ENCODE measurements at regions not wholly inside any gene's neighbourhood (a gene's known extent, or its start where the extent isn't known, plus 50 kb on each side); places are given as distances from the start of the nearest gene placed in this dataset.

DNA sequence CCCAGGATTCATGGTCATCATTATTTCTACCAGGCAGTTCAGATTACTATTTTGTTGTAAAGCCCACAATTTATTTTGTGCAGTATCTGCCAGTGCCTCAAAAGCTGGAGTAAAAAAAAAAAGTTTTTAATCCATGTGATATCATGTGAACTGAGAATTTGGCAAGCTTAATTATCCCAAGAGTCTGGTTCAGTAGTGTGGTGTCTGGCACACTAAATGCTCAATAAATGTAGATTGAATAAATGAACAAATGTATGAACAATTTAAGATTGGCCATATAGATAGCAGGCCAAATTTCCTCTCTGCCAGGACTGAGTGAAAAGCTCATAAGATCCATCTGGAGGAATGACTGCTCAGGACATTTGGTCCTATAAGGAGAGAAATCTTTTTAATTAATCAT, 533.0 kb downstream of the TLE1 start:
- Histone ChIP-seq H3K27ac (ENCODE audit: extremely low read length, insufficient read depth, low read length) (no peak overlapping the region), H3K79me2 (ENCODE audit: insufficient read depth, low read length) (no peaks in the 10 kb centered on the region), H3K4me3 (replicated peaks in 1 of 3; ENCODE audit: insufficient read depth in 1 of 3, low read depth in 2 of 3, low read length in 3 of 3) (no peak overlapping the region), H3K4me1 (ENCODE audit: insufficient read depth, low read length) (no peaks in the 10 kb centered on the region), H2AFZ (ENCODE audit: low read length) (no peak overlapping the region), H3K36me3 (replicated peaks in 1 of 2; ENCODE audit: control insufficient read depth in 1 of 2, insufficient read depth in 2 of 2, low read length in 2 of 2) (no peaks in the 10 kb centered on the region), H4K20me1 (ENCODE audit: insufficient read depth, low read length) (no peaks in the 10 kb centered on the region), H3K9me3 (ENCODE audit: low read length) (no peaks in the 10 kb centered on the region), H3K27me3 (ENCODE audit: control insufficient read depth in 1 of 2, insufficient read depth in 2 of 2, low read length in 2 of 2) (no peaks in the 10 kb centered on the region), H3K9ac (ENCODE audit: insufficient read depth, low read depth, low read length) (no peak overlapping the region), H3K4me2 (ENCODE audit: low read depth, low read length) (no peak overlapping the region)
- BruUV-seq (replicated peaks) = no TSS peak
- intact Hi-C loops (cut with micrococcal nuclease; ENCODE audit: unreplicated experiment) (no loop called here), in situ Hi-C loops (cut with HindIII; ENCODE audit: extremely low pct_ligation_motif_present, low pct_unique_long_range_greater_than_20kb) (no loop called here)
- FAIRE-seq (no peak), DNase-seq (ENCODE audit: low spot score) (no peak), ATAC-seq (no peak)
- ChIA-PET POLR2A (no interaction called here), CTCF (ENCODE audit: low intra/inter-chr PET ratio, low total read pairs) (no interaction called here)
- no peak for TF ChIP-seq ZNF83 (CRISPR knock-in tag; IDR thresholded peaks at IDR 0.05; ENCODE audit: borderline replicate concordance)
- TF ChIP-seq RBM39 (IDR thresholded peaks at IDR 0.05; ENCODE audit: low read depth, low read length, poor library complexity, severe bottlenecking) = no peak
- TF ChIP-seq ZNF781 (CRISPR knock-in tag; IDR thresholded peaks at IDR 0.05; ENCODE audit: borderline replicate concordance, not compliant biosample characterization) = no peak
- TF ChIP-seq TMF1 (CRISPR knock-in tag; IDR thresholded peaks at IDR 0.05; ENCODE audit: low read depth) = no peak
- TF ChIP-seq, protein P1, sequence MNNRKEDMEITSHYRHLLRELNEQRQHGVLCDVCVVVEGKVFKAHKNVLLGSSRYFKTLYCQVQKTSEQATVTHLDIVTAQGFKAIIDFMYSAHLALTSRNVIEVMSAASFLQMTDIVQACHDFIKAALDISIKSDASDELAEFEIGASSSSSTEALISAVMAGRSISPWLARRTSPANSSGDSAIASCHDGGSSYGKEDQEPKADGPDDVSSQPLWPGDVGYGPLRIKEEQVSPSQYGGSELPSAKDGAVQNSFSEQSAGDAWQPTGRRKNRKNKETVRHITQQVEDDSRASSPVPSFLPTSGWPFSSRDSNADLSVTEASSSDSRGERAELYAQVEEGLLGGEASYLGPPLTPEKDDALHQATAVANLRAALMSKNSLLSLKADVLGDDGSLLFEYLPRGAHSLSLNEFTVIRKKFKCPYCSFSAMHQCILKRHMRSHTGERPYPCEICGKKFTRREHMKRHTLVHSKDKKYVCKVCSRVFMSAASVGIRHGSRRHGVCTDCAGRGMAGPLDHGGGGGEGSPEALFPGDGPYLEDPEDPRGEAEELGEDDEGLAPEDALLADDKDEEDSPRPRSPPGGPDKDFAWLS (CRISPR knock-in tag; IDR thresholded peaks at IDR 0.05; ENCODE audit: borderline replicate concordance) = no peak
- TF ChIP-seq, protein P2, sequence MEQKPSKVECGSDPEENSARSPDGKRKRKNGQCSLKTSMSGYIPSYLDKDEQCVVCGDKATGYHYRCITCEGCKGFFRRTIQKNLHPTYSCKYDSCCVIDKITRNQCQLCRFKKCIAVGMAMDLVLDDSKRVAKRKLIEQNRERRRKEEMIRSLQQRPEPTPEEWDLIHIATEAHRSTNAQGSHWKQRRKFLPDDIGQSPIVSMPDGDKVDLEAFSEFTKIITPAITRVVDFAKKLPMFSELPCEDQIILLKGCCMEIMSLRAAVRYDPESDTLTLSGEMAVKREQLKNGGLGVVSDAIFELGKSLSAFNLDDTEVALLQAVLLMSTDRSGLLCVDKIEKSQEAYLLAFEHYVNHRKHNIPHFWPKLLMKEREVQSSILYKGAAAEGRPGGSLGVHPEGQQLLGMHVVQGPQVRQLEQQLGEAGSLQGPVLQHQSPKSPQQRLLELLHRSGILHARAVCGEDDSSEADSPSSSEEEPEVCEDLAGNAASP (CRISPR knock-in tag; IDR thresholded peaks at IDR 0.05; ENCODE audit: borderline replicate concordance) = no peak
- no peak for TF ChIP-seq ZNF724P (CRISPR knock-in tag; IDR thresholded peaks at IDR 0.05; ENCODE audit: borderline replicate concordance)
- no peak for TF ChIP-seq ZNF816 (CRISPR knock-in tag; IDR thresholded peaks at IDR 0.05; ENCODE audit: borderline replicate concordance)
- TF ChIP-seq, protein P3, sequence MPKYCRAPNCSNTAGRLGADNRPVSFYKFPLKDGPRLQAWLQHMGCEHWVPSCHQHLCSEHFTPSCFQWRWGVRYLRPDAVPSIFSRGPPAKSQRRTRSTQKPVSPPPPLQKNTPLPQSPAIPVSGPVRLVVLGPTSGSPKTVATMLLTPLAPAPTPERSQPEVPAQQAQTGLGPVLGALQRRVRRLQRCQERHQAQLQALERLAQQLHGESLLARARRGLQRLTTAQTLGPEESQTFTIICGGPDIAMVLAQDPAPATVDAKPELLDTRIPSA (CRISPR knock-in tag; IDR thresholded peaks at IDR 0.05; ENCODE audit: borderline replicate concordance) = no peak
- TF ChIP-seq ZNF747 (CRISPR knock-in tag; IDR thresholded peaks at IDR 0.05; ENCODE audit: borderline replicate concordance) = no peak
- no peak for TF ChIP-seq NFATC3 (CRISPR knock-in tag; IDR thresholded peaks at IDR 0.05)
- TF ChIP-seq SRSF4 (IDR thresholded peaks at IDR 0.05; ENCODE audit: low read depth, low read length, poor library complexity, severe bottlenecking) = no peak
- TF ChIP-seq ARNTL (CRISPR knock-in tag; IDR thresholded peaks at IDR 0.05) = no peak
- TF ChIP-seq ZSCAN9 (CRISPR knock-in tag; IDR thresholded peaks at IDR 0.05; ENCODE audit: borderline replicate concordance) = no peak
- TF ChIP-seq, protein P4, sequence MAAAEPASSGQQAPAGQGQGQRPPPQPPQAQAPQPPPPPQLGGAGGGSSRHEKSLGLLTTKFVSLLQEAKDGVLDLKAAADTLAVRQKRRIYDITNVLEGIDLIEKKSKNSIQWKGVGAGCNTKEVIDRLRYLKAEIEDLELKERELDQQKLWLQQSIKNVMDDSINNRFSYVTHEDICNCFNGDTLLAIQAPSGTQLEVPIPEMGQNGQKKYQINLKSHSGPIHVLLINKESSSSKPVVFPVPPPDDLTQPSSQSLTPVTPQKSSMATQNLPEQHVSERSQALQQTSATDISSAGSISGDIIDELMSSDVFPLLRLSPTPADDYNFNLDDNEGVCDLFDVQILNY (CRISPR knock-in tag; conservative IDR thresholded peaks at IDR 0.05) = no peak
- no peak for TF ChIP-seq ADNP (CRISPR knock-in tag; IDR thresholded peaks at IDR 0.05)
- TF ChIP-seq, protein P5, sequence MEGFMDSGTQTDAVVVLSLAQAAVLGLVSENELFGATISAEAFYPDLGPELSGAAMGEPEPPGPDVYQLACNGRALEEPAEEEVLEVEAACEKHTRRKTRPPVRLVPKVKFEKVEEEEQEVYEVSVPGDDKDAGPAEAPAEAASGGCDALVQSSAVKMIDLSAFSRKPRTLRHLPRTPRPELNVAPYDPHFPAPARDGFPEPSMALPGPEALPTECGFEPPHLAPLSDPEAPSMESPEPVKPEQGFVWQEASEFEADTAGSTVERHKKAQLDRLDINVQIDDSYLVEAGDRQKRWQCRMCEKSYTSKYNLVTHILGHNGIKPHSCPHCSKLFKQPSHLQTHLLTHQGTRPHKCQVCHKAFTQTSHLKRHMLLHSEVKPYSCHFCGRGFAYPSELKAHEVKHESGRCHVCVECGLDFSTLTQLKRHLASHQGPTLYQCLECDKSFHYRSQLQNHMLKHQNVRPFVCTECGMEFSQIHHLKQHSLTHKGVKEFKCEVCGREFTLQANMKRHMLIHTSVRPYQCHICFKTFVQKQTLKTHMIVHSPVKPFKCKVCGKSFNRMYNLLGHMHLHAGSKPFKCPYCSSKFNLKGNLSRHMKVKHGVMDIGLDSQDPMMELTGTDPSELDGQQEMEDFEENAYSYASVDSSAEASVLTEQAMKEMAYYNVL (CRISPR knock-in tag; IDR thresholded peaks at IDR 0.05; ENCODE audit: borderline replicate concordance) = no peak
- no peak for TF ChIP-seq ZNF672 (CRISPR knock-in tag; IDR thresholded peaks at IDR 0.05)
